ENCODE measurements at regions not wholly inside any gene's neighbourhood (a gene's known extent, or its start where the extent isn't known, plus 50 kb on each side); places are given as distances from the start of the nearest gene placed in this dataset.
"Not testable (repeated sequence)": the region's sequence is repeated elsewhere in the genome, so short reads cannot be mapped to it uniquely, and the experiment has no call there.

GRCh38 chr5:7214906-7215416 is 181.0 kb upstream of the ADCY2 start:
- no peak for DNase-seq (ENCODE audit: low read depth in 2 of 2)

- no peak for DNase-seq (ENCODE audit: low read depth in 2 of 2)
Measured at GRCh38 chr5:7218141-7218540, 177.8 kb upstream of the ADCY2 start.

GRCh38 chr5:7220156-7220555 is 175.8 kb upstream of the ADCY2 start:
- no peak for DNase-seq (ENCODE audit: low read depth in 2 of 2)

GRCh38 chr5:7221041-7221440 is 174.9 kb upstream of the ADCY2 start:
- no peak for DNase-seq (ENCODE audit: low read depth in 2 of 2)

GRCh38 chr5:7225826-7226225 is 170.1 kb upstream of the ADCY2 start:
- no peak for DNase-seq (ENCODE audit: low read depth in 2 of 2)

GRCh38 chr5:7242118-7242710 is 153.7 kb upstream of the ADCY2 start:
- no peak for DNase-seq (ENCODE audit: low read depth in 2 of 2)

- no peak for DNase-seq (ENCODE audit: low read depth in 2 of 2)
Measured at GRCh38 chr5:7244208-7244607, 151.7 kb upstream of the ADCY2 start.

- DNase-seq (ENCODE audit: low read depth in 2 of 2), result no peak
Measured at GRCh38 chr5:7245121-7245651, 150.8 kb upstream of the ADCY2 start.

- no peak for DNase-seq (ENCODE audit: low read depth in 2 of 2)
Measured at GRCh38 chr5:7246287-7246686, 149.7 kb upstream of the ADCY2 start.

- no peak for DNase-seq (ENCODE audit: low read depth in 2 of 2)
Measured at GRCh38 chr5:7250004-7250403, 145.9 kb upstream of the ADCY2 start.

- no peak for DNase-seq (ENCODE audit: low read depth in 2 of 2)
Measured at GRCh38 chr5:7250611-7251010, 145.3 kb upstream of the ADCY2 start.

- no peak for DNase-seq (ENCODE audit: low read depth in 2 of 2)
Measured at GRCh38 chr5:7251132-7251531, 144.8 kb upstream of the ADCY2 start.

GRCh38 chr5:7261049-7261448 is 134.9 kb upstream of the ADCY2 start:
- DNase-seq (ENCODE audit: low read depth in 2 of 2), result no peak

GRCh38 chr5:7261900-7262299 is 134.0 kb upstream of the ADCY2 start:
- DNase-seq (ENCODE audit: low read depth in 2 of 2), result no peak

- not testable (repeated sequence) for DNase-seq (ENCODE audit: low read depth in 2 of 2)
Measured at GRCh38 chr5:7263398-7264015, 132.4 kb upstream of the ADCY2 start.

- not testable (repeated sequence) for DNase-seq (ENCODE audit: low read depth in 2 of 2)
Measured at GRCh38 chr5:7265776-7266175, 130.2 kb upstream of the ADCY2 start.

GRCh38 chr5:7268722-7269121 is 127.2 kb upstream of the ADCY2 start:
- DNase-seq (ENCODE audit: low read depth in 2 of 2), result not testable (repeated sequence)

- no peak for DNase-seq (ENCODE audit: low read depth in 2 of 2)
Measured at GRCh38 chr5:7269591-7270274, 126.2 kb upstream of the ADCY2 start.

GRCh38 chr5:7271435-7272084 is 124.4 kb upstream of the ADCY2 start:
- no peak for DNase-seq (ENCODE audit: low read depth in 2 of 2)

GRCh38 chr5:7272408-7272965 is 123.5 kb upstream of the ADCY2 start:
- DNase-seq (ENCODE audit: low read depth in 2 of 2), result no peak

- DNase-seq (ENCODE audit: low read depth in 2 of 2), result no peak
Measured at GRCh38 chr5:7274203-7274602, 121.7 kb upstream of the ADCY2 start.

- not testable (repeated sequence) for DNase-seq (ENCODE audit: low read depth in 2 of 2)
Measured at GRCh38 chr5:7289634-7290033, 106.3 kb upstream of the ADCY2 start.
